Ovary (tissue), 7 donors: ENCODE measurements at regions not wholly inside any gene's neighbourhood (a gene's known extent, or its start where the extent isn't known, plus 50 kb on each side); places are given as distances from the start of the nearest gene placed in this dataset.

ENCODE experiments used
- DNase-seq, 5 donors: peaks; one replicate each; pipeline ENCODE4 v3.0.0-alpha.2; 2019 to 2020
- H3K27ac ChIP-seq, 2 donors: fragments of 200-600 bp; one replicate each; pipeline versions ENCODE4 v1.5.1 to v1.8.0; 2019 to 2022
- H3K27me3 ChIP-seq: fragments of 200-600 bp; one replicate; pipeline ENCODE4 v1.8.0; 2022
- H3K36me3 ChIP-seq: fragments of 200-600 bp; sonication (generic); one replicate; pipeline ENCODE4 v1.5.1; 2019
- H3K4me1 ChIP-seq: one replicate; pipeline ENCODE4 v1.8.1; 2013; ENCODE audit warnings: mild to moderate bottlenecking, moderate library complexity; ENCODE audit not compliant: insufficient read depth
- H3K4me3 ChIP-seq: fragments of 200-600 bp; sonication (generic); one replicate; pipeline ENCODE4 v1.5.1; 2017
- H3K9me3 ChIP-seq, 2 donors: fragments of 200-600 bp in 1 of 2; sonication (generic) in 1 of 2; one replicate each; pipeline versions ENCODE4 v1.5.1 to v1.8.1; 2013 to 2019; ENCODE audit warnings: mild to moderate bottlenecking in 1 of 2, moderate library complexity in 1 of 2
- CTCF ChIP-seq, 3 donors: fragments of 450-650 bp in 2 of 3; fragments of 200-600 bp in 1 of 3; IDR thresholded peaks; one replicate each; pipeline versions ENCODE4 v1.5.1 to v1.8.0; 2016 to 2022; ENCODE audit warnings: antibody characterized with exemption in 3 of 3, mild to moderate bottlenecking in 1 of 3
- EP300 ChIP-seq: sonication (generic); formaldehyde crosslinking; IDR thresholded peaks from one replicate; pipeline ENCODE4 v1.6.1; 2017; ENCODE audit warnings: antibody characterized with exemption
- POLR2A ChIP-seq: fragments of 450-650 bp; IDR thresholded peaks from one replicate; pipeline ENCODE4 v1.6.1; 2017; ENCODE audit warnings: antibody characterized with exemption, mild to moderate bottlenecking, moderate library complexity
- WGBS, 3 donors: extraction: QIAGEN DNeasy Blood & Tissue Kit in 1 of 3; methylation state at CpG; one replicate each; pipeline versions ENCODE4 v1.1.5 to v1.1.7; 2013 to 2017; 5-methylcytosine and 5-hydroxymethylcytosine counted together
- intact Hi-C, 4 donors: fragments of 100-400 bp; cut with DNase I; formaldehyde crosslinking; loops; one replicate each; pipeline versions ENCODE4 v1.11.0 to v1.15.1; 2022 to 2023
- donor health status: DM: no; HTN: no; CAD: no; lungs with moderate emphysema.
- donor health status: DM: no; HTN: no; CAD: no.
- donor health status: Bipolar disorder and iron deficiency.
- donor health status: DM: no; HTN: no; CAD: no.
- donor health status: DM: yes; HTN: yes; CAD: no.

GRCh38 chr5:41637424-41637823 is 127.0 kb upstream of the PLCXD3 start:
- TF ChIP-seq POLR2A = no peak
- TF ChIP-seq CTCF (IDR thresholded peaks at IDR 0.05) = no peak
- TF ChIP-seq EP300 = no peak
- DNase-seq = no peak
- H3K4me1 ChIP-seq = no peaks in the 10 kb centered on the region
- no peaks in the 10 kb centered on the region for H3K36me3 ChIP-seq
- WGBS, 3 donors = 80 to 87% (median 83%) methylated on average over 8 of the region's 8 CpGs
- H3K4me3 ChIP-seq = no peak overlapping the region
- no peaks in the 10 kb centered on the region for H3K27me3 ChIP-seq
- intact Hi-C loops = no loop called here
- no peaks in the 10 kb centered on the region for H3K9me3 ChIP-seq
- no peak overlapping the region for H3K27ac ChIP-seq

GRCh38 chr5:41636605-41637004 is 126.2 kb upstream of the PLCXD3 start:
- Histone ChIP-seq H3K27ac (no peak overlapping the region), H3K9me3 (no peaks in the 10 kb centered on the region), H3K36me3 (no peaks in the 10 kb centered on the region), H3K27me3 (no peaks in the 10 kb centered on the region), H3K4me1 (no peaks in the 10 kb centered on the region), H3K4me3 (no peak overlapping the region)
- DNase-seq = peak in 1 of 5 donors; percentile 20
- TF ChIP-seq POLR2A (no peak), CTCF (IDR thresholded peaks at IDR 0.05) (no peak), EP300 (no peak)
- 77 to 83% (median 81%) methylated on average over 2 of the region's 2 CpGs for WGBS, 3 donors
- intact Hi-C loops = no loop called here

- intact Hi-C loops = no loop called here
- Histone ChIP-seq H3K27ac (no peak overlapping the region), H3K4me1 (no peaks in the 10 kb centered on the region), H3K36me3 (no peaks in the 10 kb centered on the region), H3K9me3 (no peaks in the 10 kb centered on the region), H3K4me3 (no peak overlapping the region), H3K27me3 (no peaks in the 10 kb centered on the region)
- TF ChIP-seq POLR2A (no peak), CTCF (IDR thresholded peaks at IDR 0.05) (no peak), EP300 (no peak)
- 16 to 35% (median 19%) methylated on average over 1 of the region's 1 CpG for WGBS, 3 donors
- peak in 1 of 5 donors; percentile 17 for DNase-seq
These were observed 119.5 kb upstream of the PLCXD3 start for GRCh38 chr5:41629897-41630296.

- TF ChIP-seq POLR2A (no peak), EP300 (no peak), CTCF (IDR thresholded peaks at IDR 0.05) (no peak)
- no peak overlapping the region for H3K27ac ChIP-seq
- H3K4me1 ChIP-seq = no peaks in the 10 kb centered on the region
- no peaks in the 10 kb centered on the region for H3K27me3 ChIP-seq
- no peak overlapping the region for H3K4me3 ChIP-seq
- DNase-seq = no peak
- H3K36me3 ChIP-seq = no peaks in the 10 kb centered on the region
- no peaks in the 10 kb centered on the region for H3K9me3 ChIP-seq
- intact Hi-C loops = no loop called here
These were observed 115.2 kb upstream of the PLCXD3 start for GRCh38 chr5:41625571-41625970.

- Histone ChIP-seq H3K9me3 (no peaks in the 10 kb centered on the region), H3K4me3 (no peak overlapping the region), H3K4me1 (no peaks in the 10 kb centered on the region), H3K27me3 (no peaks in the 10 kb centered on the region), H3K27ac (no peak overlapping the region), H3K36me3 (no peaks in the 10 kb centered on the region)
- TF ChIP-seq EP300 (no peak), POLR2A (no peak), CTCF (IDR thresholded peaks at IDR 0.05) (no peak)
- DNase-seq = no peak
- intact Hi-C loops = no loop called here
- 36 to 43% (median 42%) methylated on average over 2 of the region's 2 CpGs for WGBS, 3 donors
These were observed 111.0 kb upstream of the PLCXD3 start for GRCh38 chr5:41621420-41621819.
